ENCODE measurements at regions not wholly inside any gene's neighbourhood (a gene's known extent, or its start where the extent isn't known, plus 50 kb on each side); places are given as distances from the start of the nearest gene placed in this dataset.

DNA sequence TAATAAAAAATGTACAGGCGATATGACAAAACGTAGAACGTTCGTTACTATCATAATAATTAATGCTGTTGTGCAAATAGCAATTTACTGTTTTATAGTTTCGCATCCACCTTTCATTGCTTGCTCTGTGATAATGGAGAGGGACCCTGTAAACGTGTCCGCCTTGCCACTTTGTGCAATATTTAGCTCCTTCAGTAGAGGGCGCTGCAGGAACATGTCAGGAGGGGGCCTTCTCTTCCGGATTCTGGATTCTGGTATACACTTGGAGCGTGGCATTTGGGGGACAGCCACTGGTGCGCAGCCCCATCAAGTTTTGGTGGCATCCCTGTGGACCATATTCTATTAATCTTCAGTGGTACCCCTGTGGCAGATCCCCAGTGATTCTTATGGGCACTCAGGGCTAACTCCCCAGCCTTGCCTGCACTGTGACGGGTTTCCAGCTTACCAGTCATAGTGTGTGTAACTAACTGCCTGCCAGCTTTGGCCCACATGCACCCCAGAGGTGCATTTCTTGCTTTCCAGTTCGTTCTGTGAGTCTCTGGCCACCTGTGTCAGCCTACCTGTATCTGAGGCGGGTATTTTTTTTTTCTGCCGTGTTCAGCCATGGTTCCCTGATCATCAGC is 140.3 kb downstream of the CYRIA start:
- DNase-seq (ENCODE audit: low spot score): no peak

DNA sequence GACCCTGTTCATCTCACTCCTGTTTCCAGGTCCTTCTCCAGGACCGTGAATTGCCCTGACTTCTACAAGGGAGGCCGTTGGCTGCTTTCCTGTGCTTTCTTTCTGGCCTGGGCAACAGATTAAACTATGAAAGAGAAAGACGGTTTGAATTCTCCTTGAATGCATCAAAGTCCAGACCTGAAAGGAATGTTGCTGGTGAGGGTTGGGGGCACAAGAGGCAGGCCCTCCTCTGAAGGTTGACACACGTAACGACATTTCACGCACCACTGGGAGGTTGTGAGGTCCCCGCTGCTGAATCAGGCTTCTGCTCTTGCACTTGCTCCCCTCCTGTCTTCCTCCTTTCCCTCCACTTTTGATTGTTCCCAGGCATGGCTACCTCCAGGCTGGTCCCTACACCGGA is 141.9 kb downstream of the CYRIA start:
- TF ChIP-seq YY1 (IDR thresholded peaks at IDR 0.05) (no peak), RAD21 (IDR thresholded peaks at IDR 0.05) (no peak), FOXA2 (IDR thresholded peaks at IDR 0.05) (no peak)
- TF ChIP-seq, protein P1, sequence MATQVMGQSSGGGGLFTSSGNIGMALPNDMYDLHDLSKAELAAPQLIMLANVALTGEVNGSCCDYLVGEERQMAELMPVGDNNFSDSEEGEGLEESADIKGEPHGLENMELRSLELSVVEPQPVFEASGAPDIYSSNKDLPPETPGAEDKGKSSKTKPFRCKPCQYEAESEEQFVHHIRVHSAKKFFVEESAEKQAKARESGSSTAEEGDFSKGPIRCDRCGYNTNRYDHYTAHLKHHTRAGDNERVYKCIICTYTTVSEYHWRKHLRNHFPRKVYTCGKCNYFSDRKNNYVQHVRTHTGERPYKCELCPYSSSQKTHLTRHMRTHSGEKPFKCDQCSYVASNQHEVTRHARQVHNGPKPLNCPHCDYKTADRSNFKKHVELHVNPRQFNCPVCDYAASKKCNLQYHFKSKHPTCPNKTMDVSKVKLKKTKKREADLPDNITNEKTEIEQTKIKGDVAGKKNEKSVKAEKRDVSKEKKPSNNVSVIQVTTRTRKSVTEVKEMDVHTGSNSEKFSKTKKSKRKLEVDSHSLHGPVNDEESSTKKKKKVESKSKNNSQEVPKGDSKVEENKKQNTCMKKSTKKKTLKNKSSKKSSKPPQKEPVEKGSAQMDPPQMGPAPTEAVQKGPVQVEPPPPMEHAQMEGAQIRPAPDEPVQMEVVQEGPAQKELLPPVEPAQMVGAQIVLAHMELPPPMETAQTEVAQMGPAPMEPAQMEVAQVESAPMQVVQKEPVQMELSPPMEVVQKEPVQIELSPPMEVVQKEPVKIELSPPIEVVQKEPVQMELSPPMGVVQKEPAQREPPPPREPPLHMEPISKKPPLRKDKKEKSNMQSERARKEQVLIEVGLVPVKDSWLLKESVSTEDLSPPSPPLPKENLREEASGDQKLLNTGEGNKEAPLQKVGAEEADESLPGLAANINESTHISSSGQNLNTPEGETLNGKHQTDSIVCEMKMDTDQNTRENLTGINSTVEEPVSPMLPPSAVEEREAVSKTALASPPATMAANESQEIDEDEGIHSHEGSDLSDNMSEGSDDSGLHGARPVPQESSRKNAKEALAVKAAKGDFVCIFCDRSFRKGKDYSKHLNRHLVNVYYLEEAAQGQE (IDR thresholded peaks at IDR 0.05): no peak
- TF ChIP-seq, protein P2, sequence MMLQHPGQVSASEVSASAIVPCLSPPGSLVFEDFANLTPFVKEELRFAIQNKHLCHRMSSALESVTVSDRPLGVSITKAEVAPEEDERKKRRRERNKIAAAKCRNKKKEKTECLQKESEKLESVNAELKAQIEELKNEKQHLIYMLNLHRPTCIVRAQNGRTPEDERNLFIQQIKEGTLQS (IDR thresholded peaks at IDR 0.05): no peak
- TF ChIP-seq, protein P3, sequence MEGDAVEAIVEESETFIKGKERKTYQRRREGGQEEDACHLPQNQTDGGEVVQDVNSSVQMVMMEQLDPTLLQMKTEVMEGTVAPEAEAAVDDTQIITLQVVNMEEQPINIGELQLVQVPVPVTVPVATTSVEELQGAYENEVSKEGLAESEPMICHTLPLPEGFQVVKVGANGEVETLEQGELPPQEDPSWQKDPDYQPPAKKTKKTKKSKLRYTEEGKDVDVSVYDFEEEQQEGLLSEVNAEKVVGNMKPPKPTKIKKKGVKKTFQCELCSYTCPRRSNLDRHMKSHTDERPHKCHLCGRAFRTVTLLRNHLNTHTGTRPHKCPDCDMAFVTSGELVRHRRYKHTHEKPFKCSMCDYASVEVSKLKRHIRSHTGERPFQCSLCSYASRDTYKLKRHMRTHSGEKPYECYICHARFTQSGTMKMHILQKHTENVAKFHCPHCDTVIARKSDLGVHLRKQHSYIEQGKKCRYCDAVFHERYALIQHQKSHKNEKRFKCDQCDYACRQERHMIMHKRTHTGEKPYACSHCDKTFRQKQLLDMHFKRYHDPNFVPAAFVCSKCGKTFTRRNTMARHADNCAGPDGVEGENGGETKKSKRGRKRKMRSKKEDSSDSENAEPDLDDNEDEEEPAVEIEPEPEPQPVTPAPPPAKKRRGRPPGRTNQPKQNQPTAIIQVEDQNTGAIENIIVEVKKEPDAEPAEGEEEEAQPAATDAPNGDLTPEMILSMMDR (IDR thresholded peaks at IDR 0.05; ENCODE audit: low read depth, low read length, missing input control): no peak
- Histone ChIP-seq H3K9ac (ENCODE audit: low read depth in 1 of 2, low read length in 2 of 2) (no peak overlapping the region), H3K36me3 (ENCODE audit: control insufficient read depth in 4 of 4, insufficient read depth in 3 of 4, low read depth in 1 of 4, low read length in 3 of 4) (no peaks in the 10 kb centered on the region), H3K4me1 (ENCODE audit: control insufficient read depth in 4 of 4, insufficient read depth in 4 of 4, low read length in 3 of 4) (no peaks in the 10 kb centered on the region), H3K27ac (ENCODE audit: low read depth in 1 of 2, low read length in 2 of 2) (no peak overlapping the region), H3K27me3 (ENCODE audit: control insufficient read depth in 4 of 4, insufficient read depth in 4 of 4, low read length in 3 of 4) (no peaks in the 10 kb centered on the region), H3K4me3 (ENCODE audit: low read depth in 1 of 3, low read length in 3 of 3) (no peak overlapping the region), H3K9me3 (ENCODE audit: control insufficient read depth in 4 of 4, low read length in 3 of 4) (no peaks in the 10 kb centered on the region)
- DNase-seq (ENCODE audit: low spot score): no peak
- WGBS: 84% methylated on average over 8 of the region's 8 CpGs

More for the DNA sequence above, 140.3 kb downstream of the CYRIA start:
- Histone ChIP-seq H3K9me3 (ENCODE audit: control insufficient read depth in 4 of 4, low read length in 3 of 4) (no peaks in the 10 kb centered on the region), H3K27me3 (ENCODE audit: control insufficient read depth in 4 of 4, insufficient read depth in 4 of 4, low read length in 3 of 4) (peaks cover 0 to 4% (median 0%) of the 10 kb centered on the region in 4 donors), H3K4me3 (ENCODE audit: low read depth in 1 of 3, low read length in 3 of 3) (no peak overlapping the region), H3K9ac (ENCODE audit: low read depth in 1 of 2, low read length in 2 of 2) (no peak overlapping the region), H3K27ac (ENCODE audit: low read depth in 1 of 2, low read length in 2 of 2) (no peak overlapping the region), H3K36me3 (ENCODE audit: control insufficient read depth in 4 of 4, insufficient read depth in 3 of 4, low read depth in 1 of 4, low read length in 3 of 4) (no peaks in the 10 kb centered on the region), H3K4me1 (ENCODE audit: control insufficient read depth in 4 of 4, insufficient read depth in 4 of 4, low read length in 3 of 4) (no peaks in the 10 kb centered on the region)
- WGBS: 71% methylated on average over 15 of the region's 15 CpGs
- TF ChIP-seq, protein P3 (IDR thresholded peaks at IDR 0.05; ENCODE audit: low read depth, low read length, missing input control): peak; percentile 36
- no peak for TF ChIP-seq GABPA (IDR thresholded peaks at IDR 0.05 in 1 of 2, conservative IDR thresholded peaks at IDR 0.05 in 1 of 2)
- no peak for TF ChIP-seq FOXA2 (IDR thresholded peaks at IDR 0.05)
- TF ChIP-seq SP1 (IDR thresholded peaks at IDR 0.05): no peak
- no peak for TF ChIP-seq RXRA (IDR thresholded peaks at IDR 0.05)
- peak; percentile 51 to 67 for TF ChIP-seq RAD21 (IDR thresholded peaks at IDR 0.05)
- TF ChIP-seq JUND (IDR thresholded peaks at IDR 0.05): no peak
